Immature natural killer cell (primary cell): ENCODE measurements at regions not wholly inside any gene's neighbourhood (a gene's known extent, or its start where the extent isn't known, plus 50 kb on each side); places are given as distances from the start of the nearest gene placed in this dataset.
A peak's percentile ranks its signal among the peaks of the same experiment; 100 is the strongest.

Source experiments
- DNase-seq, 3 donors: peaks; one replicate each; pipeline ENCODE4 v3.0.0; 2022; ENCODE audit warnings: mixed read lengths in 1 of 3
- H3K27ac Mint-ChIP-seq, 6 donors: one replicate each; pipeline ENCODE4 v1.8.0; 2020; ENCODE audit warnings: mixed read lengths in 6 of 6, mild to moderate bottlenecking in 5 of 6, inconsistent platforms in 4 of 6, moderate library complexity in 3 of 6
- H3K27me3 Mint-ChIP-seq, 3 donors: one replicate each; pipeline ENCODE4 v1.8.0; 2020 to 2021; ENCODE audit warnings: low read depth in 3 of 3, mild to moderate bottlenecking in 3 of 3, mixed read lengths in 3 of 3, moderate library complexity in 3 of 3, inconsistent platforms in 1 of 3
- H3K36me3 Mint-ChIP-seq, 3 donors: one replicate each; pipeline ENCODE4 v1.8.0; 2020; ENCODE audit warnings: mixed read lengths in 3 of 3, inconsistent platforms in 2 of 3, mild to moderate bottlenecking in 2 of 3
- H3K4me1 Mint-ChIP-seq, 2 donors: one replicate each; pipeline ENCODE4 v1.8.0; 2020; ENCODE audit warnings: inconsistent platforms in 2 of 2, mild to moderate bottlenecking in 2 of 2, mixed read lengths in 2 of 2, moderate library complexity in 1 of 2
- H3K4me3 Mint-ChIP-seq, 5 donors: one replicate each; pipeline ENCODE4 v1.8.0; 2020; ENCODE audit warnings: mild to moderate bottlenecking in 5 of 5, mixed read lengths in 5 of 5, inconsistent platforms in 3 of 5, moderate library complexity in 3 of 5
- H3K9me3 Mint-ChIP-seq, 6 donors: one replicate each; pipeline ENCODE4 v1.8.0; 2020; ENCODE audit warnings: mild to moderate bottlenecking in 6 of 6, mixed read lengths in 6 of 6, inconsistent platforms in 4 of 6, moderate library complexity in 3 of 6

DNA sequence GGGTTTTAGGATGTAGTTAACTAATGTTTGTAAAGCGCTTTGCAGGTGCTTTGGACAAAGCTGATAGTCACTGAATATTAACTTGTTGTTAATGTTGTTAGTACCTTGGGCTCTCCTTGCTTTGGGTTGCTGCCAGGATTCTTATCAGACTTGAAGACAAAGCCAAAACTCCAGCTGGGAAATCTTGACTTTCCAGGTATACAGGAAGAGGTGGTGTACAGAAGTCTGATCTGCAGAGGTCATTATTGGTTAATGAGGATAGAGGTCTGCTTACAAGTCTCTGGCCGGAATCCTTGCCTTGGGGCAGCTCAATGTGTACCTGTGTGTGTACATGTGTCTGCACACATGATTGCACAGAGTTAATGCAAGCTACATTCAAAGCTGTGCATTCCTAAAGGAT is 96.0 kb upstream of the POU3F1 start:
- H3K4me3 Mint-ChIP-seq, result no peak overlapping the region
- DNase-seq, result no peak
- peaks cover 0 to 7% (median 2%) of the 10 kb centered on the region in 6 donors for H3K9me3 Mint-ChIP-seq
- no peaks in the 10 kb centered on the region for H3K36me3 Mint-ChIP-seq
- H3K27me3 Mint-ChIP-seq, result peaks cover 2 to 24% (median 9%) of the 10 kb centered on the region in 3 donors
- no peaks in the 10 kb centered on the region for H3K4me1 Mint-ChIP-seq
- no peak overlapping the region for H3K27ac Mint-ChIP-seq

DNA sequence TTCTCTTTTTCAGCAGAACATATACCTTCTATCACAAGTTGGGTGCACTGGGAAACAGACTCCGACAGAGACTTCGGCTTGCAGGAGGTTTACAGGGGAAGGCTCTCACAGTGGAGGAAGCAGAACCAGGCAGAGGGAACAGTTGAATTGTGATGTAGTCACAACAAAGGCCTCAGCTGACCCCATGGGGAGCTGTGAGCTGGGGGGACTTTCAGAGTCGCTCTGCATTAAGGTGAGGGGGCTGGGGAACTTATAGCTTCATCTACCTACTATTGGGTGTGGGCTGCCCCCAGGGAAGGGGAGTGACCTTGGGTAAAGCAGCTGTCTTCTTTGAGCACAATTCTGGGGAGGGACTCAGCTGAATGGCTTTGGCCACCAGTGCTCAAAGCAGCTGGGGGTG is 94.9 kb upstream of the POU3F1 start:
- Mint-ChIP-seq H3K27ac (no peak overlapping the region), H3K36me3 (no peaks in the 10 kb centered on the region), H3K4me1 (no peaks in the 10 kb centered on the region), H3K4me3 (no peak overlapping the region), H3K9me3 (peaks cover 0 to 7% (median 2%) of the 10 kb centered on the region in 6 donors), H3K27me3 (peaks cover 2 to 24% (median 9%) of the 10 kb centered on the region in 3 donors)
- no peak for DNase-seq

DNA sequence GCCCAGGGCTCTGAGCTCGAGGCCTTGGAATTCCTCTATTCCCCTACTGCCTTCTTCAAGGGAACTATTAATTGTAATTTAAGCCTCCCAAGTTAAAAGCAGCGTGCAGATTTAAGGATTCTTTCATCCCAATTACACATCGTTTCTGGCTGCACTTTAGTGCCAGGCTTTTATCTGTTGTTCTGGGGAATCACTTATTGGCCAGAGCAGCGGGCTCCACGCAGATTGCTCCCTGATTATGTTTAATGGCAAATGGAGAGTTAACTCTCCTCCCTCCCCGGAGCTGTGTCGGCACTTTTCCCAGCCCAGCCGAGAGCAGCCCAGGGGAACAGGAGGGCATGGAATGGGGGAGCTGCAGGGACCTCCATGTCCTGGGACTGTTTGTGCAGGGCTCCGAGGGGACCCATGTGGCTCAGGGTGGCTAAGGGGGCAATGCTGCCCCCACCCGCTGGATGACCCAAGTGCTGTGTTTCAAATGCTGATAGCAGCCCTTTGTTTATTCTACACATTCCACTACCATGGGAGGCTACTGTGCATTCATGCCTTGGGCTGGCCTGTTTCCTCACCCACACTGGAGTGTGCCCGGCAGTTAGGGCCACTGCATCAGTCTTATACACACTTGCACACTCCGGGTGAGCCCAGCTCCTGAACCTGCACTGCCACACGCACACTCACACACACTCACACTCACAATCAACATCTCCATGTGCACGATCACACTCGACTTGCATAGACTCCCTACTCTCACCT is 93.3 kb upstream of the POU3F1 start:
- Mint-ChIP-seq H3K9me3 (peaks cover 0 to 1% (median 0%) of the 10 kb centered on the region in 6 donors), H3K4me1 (no peaks in the 10 kb centered on the region), H3K27ac (no peak overlapping the region), H3K4me3 (no peak overlapping the region), H3K36me3 (no peaks in the 10 kb centered on the region), H3K27me3 (peaks cover 2 to 26% (median 14%) of the 10 kb centered on the region in 3 donors)
- no peak for DNase-seq

DNA sequence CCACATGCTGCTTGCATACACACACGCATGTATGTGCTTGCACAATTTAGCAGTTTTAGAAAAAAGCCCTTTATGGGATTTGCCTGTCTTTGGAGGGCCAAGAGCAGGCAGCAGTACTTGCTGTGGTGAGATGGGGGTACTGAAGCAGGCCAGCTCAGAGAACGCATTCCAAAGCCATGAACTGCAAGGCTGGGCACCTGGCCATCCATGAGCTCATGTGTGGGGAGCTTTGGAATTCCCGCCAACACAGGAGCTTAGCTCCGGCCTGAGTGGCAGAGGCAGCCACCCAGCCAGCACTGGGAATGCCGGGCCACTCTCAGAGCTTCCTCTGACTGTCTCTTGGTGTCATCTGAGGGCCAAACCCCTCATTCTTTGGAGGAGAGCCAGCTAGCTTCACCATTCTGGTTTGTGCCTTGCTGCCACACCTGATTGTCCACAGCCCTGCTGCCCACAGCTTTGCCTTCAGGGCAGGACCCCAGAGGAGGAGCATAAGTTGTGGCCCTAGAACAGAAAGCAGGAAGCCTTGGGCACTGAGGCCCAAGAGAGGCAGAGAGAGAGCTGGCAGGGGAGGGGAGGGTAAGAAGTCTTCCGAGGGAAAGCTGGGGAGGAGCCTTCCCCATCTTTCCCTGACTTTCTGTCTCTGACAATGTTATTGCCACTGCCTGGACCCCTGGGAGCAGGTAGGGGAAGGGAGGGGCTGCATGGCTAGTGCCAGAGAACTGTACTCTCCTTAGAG is 92.1 kb upstream of the POU3F1 start:
- Mint-ChIP-seq H3K36me3 (no peaks in the 10 kb centered on the region), H3K9me3 (peaks cover 0 to 1% (median 0%) of the 10 kb centered on the region in 6 donors), H3K4me3 (no peak overlapping the region), H3K27me3 (peaks cover under 1 to 33% (median 15%) of the 10 kb centered on the region in 3 donors), H3K27ac (no peak overlapping the region), H3K4me1 (no peaks in the 10 kb centered on the region)
- no peak for DNase-seq

DNA sequence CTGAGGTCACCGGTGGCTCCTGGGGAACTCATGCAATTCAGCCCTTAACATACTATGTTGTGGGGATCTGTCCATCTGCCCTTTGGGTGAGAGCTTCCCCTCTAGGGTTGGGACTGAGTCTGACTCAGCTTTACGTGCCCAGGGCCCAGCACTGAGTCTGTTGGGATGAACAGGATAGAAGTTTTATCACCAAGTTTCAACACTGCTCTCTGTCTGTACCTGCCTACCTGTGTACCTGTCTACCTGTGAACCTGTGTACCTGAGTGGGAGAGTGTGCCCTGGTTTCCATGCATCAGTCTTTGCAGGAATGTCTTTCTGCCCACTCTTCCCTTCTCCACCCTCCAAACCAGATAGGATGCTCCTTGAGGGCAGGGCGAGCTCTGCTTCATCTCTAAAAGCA is 90.6 kb upstream of the POU3F1 start:
- no peak for DNase-seq
- Mint-ChIP-seq H3K36me3 (no peaks in the 10 kb centered on the region), H3K27ac (no peak overlapping the region), H3K4me3 (no peak overlapping the region), H3K4me1 (no peaks in the 10 kb centered on the region), H3K9me3 (peaks cover 0 to 1% (median 0%) of the 10 kb centered on the region in 6 donors), H3K27me3 (peaks cover 6 to 22% (median 14%) of the 10 kb centered on the region in 3 donors)

DNA sequence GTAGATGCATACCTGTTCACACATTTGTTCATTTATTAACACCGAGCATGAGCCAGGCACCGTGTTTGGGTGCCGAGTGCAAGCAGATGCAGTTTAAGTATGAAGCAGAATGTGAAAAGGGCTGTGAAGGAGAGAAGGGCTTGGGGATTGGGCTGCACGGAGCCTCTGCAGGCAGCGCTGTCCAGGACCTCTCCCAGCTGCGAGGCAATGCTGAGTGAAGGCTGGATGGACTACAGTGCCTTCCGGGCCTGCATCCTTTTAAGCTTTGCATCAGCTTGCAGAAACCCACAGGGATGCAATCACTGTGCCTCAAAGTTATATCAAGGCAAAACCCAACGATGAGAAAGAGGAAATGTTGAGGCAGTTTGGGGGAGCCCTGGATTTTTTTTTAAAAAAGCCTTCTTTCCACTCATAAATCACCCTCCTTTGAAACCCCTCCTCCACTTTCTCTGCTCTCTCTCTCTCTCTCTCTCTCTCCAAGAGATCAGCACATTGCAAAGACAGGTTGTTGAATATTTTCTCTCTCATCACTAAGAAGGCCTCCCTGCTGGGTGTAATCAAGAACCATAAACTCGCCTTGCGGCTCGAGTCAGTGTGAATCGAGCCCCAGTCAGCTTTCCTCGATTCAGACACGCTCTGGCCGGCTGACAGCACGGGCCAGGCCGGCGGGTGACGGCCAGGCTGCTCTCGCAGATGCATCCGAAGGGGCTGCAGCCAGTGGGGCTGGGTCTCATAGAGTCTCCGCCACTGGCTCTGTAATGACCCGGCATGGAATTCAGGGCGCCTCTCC is 89.2 kb upstream of the POU3F1 start:
- Mint-ChIP-seq H3K9me3 (peaks cover 0 to 1% (median 0%) of the 10 kb centered on the region in 6 donors), H3K4me1 (no peaks in the 10 kb centered on the region), H3K27ac (no peak overlapping the region), H3K27me3 (peaks cover 10 to 27% (median 11%) of the 10 kb centered on the region in 3 donors), H3K4me3 (peak overlapping the region in 1 of 5 donors; percentile 10), H3K36me3 (no peaks in the 10 kb centered on the region)
- DNase-seq, result no peak

DNA sequence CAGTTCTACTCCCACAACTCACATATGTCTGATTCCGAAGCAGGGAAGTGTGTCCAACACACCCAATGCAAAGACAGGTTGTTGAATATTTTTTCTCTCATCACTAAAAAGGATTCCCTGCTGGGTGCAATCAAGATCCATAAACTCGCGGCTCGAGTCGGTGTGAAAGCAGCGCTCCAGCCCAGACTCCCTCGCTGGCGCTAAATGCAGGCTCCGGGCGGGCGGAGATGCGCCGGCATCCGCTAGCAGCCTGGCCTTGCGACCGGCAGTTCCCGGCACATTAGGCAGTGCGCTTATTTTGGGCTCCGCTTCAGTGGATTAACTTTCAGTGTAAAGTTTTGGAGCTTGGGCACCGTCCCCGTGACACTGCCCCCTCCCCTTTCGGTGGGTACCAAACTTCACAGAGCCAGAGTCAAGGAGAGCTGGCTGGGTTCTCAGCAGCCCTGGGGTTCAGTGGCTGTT is 87.7 kb upstream of the POU3F1 start:
- DNase-seq, result no peak
- H3K36me3 Mint-ChIP-seq, result no peaks in the 10 kb centered on the region
- peaks cover 0 to 1% (median 0%) of the 10 kb centered on the region in 6 donors for H3K9me3 Mint-ChIP-seq
- H3K4me1 Mint-ChIP-seq, result no peaks in the 10 kb centered on the region
- peaks cover 8 to 27% (median 10%) of the 10 kb centered on the region in 3 donors for H3K27me3 Mint-ChIP-seq
- no peak overlapping the region for H3K27ac Mint-ChIP-seq
- no peak overlapping the region for H3K4me3 Mint-ChIP-seq

DNA sequence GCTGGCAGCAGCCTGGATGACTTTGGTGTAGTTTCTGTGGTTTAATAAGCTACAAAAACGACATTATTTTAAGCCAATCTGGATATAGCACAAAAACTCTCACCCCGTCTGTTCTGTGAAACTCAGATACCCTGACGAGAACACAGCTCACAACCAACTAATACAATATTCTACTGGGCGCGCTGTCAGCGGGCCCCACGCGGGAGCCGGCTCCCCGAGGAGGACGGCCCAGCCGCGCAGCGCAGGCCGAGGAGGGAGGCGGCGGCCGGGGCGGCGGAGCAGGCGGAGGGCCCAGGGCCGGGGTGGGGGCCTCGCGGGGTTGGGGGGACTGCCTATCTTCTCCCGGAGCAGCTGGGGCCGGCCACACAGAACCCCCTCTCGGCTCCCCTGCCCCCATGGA is 87.2 kb upstream of the POU3F1 start:
- H3K36me3 Mint-ChIP-seq, result no peaks in the 10 kb centered on the region
- H3K27ac Mint-ChIP-seq, result no peak overlapping the region
- H3K4me1 Mint-ChIP-seq, result no peaks in the 10 kb centered on the region
- peaks cover 0 to 1% (median 0%) of the 10 kb centered on the region in 6 donors for H3K9me3 Mint-ChIP-seq
- no peak overlapping the region for H3K4me3 Mint-ChIP-seq
- DNase-seq, result no peak
- H3K27me3 Mint-ChIP-seq, result peaks cover 8 to 27% (median 10%) of the 10 kb centered on the region in 3 donors

DNA sequence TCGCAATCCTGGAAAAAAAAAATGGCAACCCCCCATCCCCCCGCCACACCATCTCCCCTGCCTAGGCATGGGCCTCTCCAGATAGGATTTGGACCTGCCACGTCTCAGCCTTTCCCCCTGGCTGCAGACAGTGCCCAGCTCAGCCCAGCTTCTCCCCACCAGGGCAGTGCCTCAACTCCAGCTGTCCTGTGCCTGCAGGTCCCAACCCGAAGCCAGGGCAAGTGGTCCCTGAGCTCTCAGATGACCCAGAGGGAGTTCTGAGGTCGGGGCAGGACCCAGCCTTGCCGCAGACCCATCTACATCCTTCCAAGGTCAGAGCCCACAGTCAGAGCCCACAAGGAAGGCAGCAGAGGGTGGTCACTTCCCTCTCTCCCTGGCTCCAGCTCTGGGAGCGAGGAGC is 86.7 kb upstream of the POU3F1 start:
- H3K9me3 Mint-ChIP-seq, result peaks cover 0 to 1% (median 0%) of the 10 kb centered on the region in 6 donors
- H3K4me1 Mint-ChIP-seq, result no peaks in the 10 kb centered on the region
- no peak for DNase-seq
- no peaks in the 10 kb centered on the region for H3K36me3 Mint-ChIP-seq
- H3K27me3 Mint-ChIP-seq, result peaks cover 8 to 27% (median 10%) of the 10 kb centered on the region in 3 donors
- H3K4me3 Mint-ChIP-seq, result no peak overlapping the region
- H3K27ac Mint-ChIP-seq, result no peak overlapping the region

DNA sequence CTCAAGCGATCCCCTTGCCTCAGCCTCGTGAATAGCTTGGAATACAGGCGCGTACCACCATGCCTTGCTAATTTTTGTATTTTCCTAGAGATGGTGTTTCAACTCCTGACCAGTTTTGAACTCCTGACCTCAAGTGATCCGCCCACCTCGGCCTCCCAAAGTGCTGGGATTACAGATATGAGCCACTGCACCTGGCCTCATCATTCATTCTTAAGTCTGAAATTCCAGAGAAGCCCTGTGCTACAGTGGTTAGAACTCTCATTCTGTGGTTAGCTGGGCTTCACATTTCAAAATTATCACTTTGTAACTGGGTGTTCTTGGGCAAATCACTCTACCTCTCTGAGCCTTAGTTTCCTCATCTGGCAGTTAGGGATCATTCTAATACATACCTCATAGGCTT is 86.1 kb upstream of the POU3F1 start:
- H3K36me3 Mint-ChIP-seq, result no peaks in the 10 kb centered on the region
- H3K4me3 Mint-ChIP-seq, result no peak overlapping the region
- H3K4me1 Mint-ChIP-seq, result no peaks in the 10 kb centered on the region
- H3K27ac Mint-ChIP-seq, result no peak overlapping the region
- H3K27me3 Mint-ChIP-seq, result peaks cover 8 to 23% (median 10%) of the 10 kb centered on the region in 3 donors
- H3K9me3 Mint-ChIP-seq, result peaks cover 0 to 1% (median 0%) of the 10 kb centered on the region in 6 donors
- no peak for DNase-seq

DNA sequence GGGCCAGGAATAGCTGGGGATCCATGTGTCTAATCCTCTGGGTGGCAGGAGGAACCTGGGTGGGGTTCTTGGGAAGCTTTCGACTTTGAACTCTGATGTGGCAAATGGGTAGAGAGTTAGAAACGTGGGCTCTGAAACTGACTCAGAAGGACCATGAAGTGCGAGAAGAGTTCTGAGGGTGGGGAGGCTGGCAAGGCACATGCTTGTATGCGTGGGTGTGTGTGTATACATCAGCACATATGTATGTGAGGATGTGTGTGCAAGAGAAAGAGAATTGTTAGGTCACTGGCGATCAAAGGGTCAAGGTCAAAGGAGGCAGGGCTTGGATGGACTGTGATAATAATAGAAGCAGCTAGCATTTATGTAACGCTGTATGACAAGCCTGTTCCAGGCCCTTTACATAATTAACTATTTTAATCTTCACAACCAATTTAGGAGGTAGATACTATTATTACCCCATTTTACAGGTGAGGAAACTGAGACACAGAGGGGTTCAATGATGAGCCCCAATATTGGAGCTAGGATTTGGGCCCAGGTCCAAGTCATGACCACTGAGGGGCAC is 84.5 kb upstream of the POU3F1 start:
- no peak for DNase-seq
- no peaks in the 10 kb centered on the region for H3K9me3 Mint-ChIP-seq
- peaks cover 10 to 23% (median 11%) of the 10 kb centered on the region in 3 donors for H3K27me3 Mint-ChIP-seq
- H3K4me1 Mint-ChIP-seq, result no peaks in the 10 kb centered on the region
- no peak overlapping the region for H3K27ac Mint-ChIP-seq
- H3K4me3 Mint-ChIP-seq, result no peak overlapping the region
- no peaks in the 10 kb centered on the region for H3K36me3 Mint-ChIP-seq

DNA sequence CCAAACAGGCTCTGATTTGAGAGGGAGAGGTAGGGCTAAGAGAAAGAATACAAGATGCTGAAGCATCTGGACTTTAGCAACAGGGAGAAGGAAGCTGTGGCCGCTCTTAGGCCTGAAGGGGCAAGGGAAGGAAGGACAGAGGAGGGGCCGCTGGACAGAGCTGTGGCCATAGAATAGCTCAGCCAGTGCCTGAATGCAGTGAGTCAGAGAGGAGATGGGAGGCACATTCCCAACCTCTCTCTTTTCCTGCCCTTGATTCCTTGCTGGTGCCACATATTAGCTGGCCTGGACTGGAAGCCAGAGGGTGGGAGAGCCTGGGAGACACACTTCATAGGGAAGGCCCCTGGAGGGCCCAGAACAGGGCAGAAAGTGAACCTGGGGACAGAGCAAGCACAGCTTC is 83.4 kb upstream of the POU3F1 start:
- Mint-ChIP-seq H3K27me3 (peaks cover 6 to 14% (median 11%) of the 10 kb centered on the region in 3 donors), H3K9me3 (no peaks in the 10 kb centered on the region)

DNA sequence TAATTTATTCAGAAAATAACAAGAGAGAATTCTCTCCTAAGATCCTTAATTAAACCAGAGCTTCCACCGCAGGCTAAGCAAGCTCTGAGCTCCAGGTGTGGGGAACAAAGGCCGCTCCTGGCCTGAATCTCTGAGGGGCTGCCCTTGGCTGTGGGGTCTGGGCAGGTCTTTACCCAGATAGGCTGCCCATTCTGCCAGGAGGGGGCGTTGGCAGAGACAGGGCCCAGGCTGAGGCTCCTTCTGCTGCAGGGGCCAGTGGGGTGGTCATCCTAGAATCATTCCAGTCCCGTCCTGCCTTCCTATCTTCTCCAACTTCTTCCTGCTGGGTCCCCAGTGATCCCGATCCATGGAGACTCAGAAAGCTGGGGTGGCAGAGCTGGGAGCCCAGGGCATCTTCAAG is 82.9 kb upstream of the POU3F1 start:
- DNase-seq, result no peak
- H3K4me3 Mint-ChIP-seq, result peak overlapping the region in 1 of 5 donors; percentile 19
- H3K27me3 Mint-ChIP-seq, result peaks cover 5 to 11% (median 10%) of the 10 kb centered on the region in 3 donors
- H3K27ac Mint-ChIP-seq, result no peak overlapping the region
- H3K36me3 Mint-ChIP-seq, result no peaks in the 10 kb centered on the region
- no peaks in the 10 kb centered on the region for H3K4me1 Mint-ChIP-seq
- H3K9me3 Mint-ChIP-seq, result no peaks in the 10 kb centered on the region

More for the DNA sequence above, 83.4 kb upstream of the POU3F1 start:
- no peak for DNase-seq
- H3K36me3 Mint-ChIP-seq, result no peaks in the 10 kb centered on the region
- peak overlapping the region in 1 of 5 donors; percentile 19 for H3K4me3 Mint-ChIP-seq
- no peak overlapping the region for H3K27ac Mint-ChIP-seq
- no peaks in the 10 kb centered on the region for H3K4me1 Mint-ChIP-seq
